ENCODE measurements at regions not wholly inside any gene's neighbourhood (a gene's known extent, or its start where the extent isn't known, plus 50 kb on each side); places are given as distances from the start of the nearest gene placed in this dataset.

GRCh38 chr12:77772676-77773298, 57.9 kb upstream of the NAV3 start:
- TF ChIP-seq POLR2A (IDR thresholded peaks at IDR 0.05; ENCODE audit: low read depth, low read length) (no peak), POLR2AphosphoS5 (IDR thresholded peaks at IDR 0.05; ENCODE audit: low read depth, low read length) (no peak)

All from GM12892 (cell line).